HL-60 (cell line): ENCODE measurements at regions not wholly inside any gene's neighbourhood (a gene's known extent, or its start where the extent isn't known, plus 50 kb on each side); places are given as distances from the start of the nearest gene placed in this dataset.

ENCODE experiments used
- DNase-seq, 2 experiments: peaks; one replicate each; pipeline ENCODE4 v3.0.0-alpha.2; 2010 to 2020; ENCODE audit warnings: low read depth in 1 of 2, low spot score in 1 of 2
- H3K27ac ChIP-seq: fragments of 250-450 bp; sonication (Bioruptor Pico); replicated peaks from 2 replicates; pipeline ENCODE4 v1.5.1; 2020; ENCODE audit warnings: mild to moderate bottlenecking, moderate library complexity
- H3K27me3 ChIP-seq: fragments of 250-450 bp; sonication (Bioruptor Pico); 2 replicates; pipeline ENCODE4 v1.5.1; 2021; ENCODE audit warnings: mild to moderate bottlenecking, moderate library complexity; ENCODE audit not compliant: insufficient read depth, poor library complexity, severe bottlenecking
- H3K4me3 ChIP-seq: replicated peaks from 2 replicates; pipeline ENCODE4 v1.5.1; 2011; ENCODE audit warnings: mild to moderate bottlenecking, control low read depth, low read length; ENCODE audit not compliant: insufficient read depth
- CTCF ChIP-seq: IDR thresholded peaks from one replicate; pipeline ENCODE4 v1.5.1; 2011; ENCODE audit warnings: low read length, control low read depth, inconsistent platforms; ENCODE audit not compliant: insufficient read depth
- GABPA ChIP-seq: IDR thresholded peaks from 2 replicates; pipeline ENCODE4 v1.6.1; 2012; ENCODE audit warnings: low read depth
- POLR2AphosphoS5 ChIP-seq: IDR thresholded peaks from 2 replicates; pipeline ENCODE4 v1.6.1; 2012; ENCODE audit warnings: low read depth
- REST ChIP-seq: IDR thresholded peaks from 2 replicates; pipeline ENCODE4 v1.6.1; 2012; ENCODE audit warnings: low read depth; ENCODE audit not compliant: insufficient replicate concordance
- SPI1 ChIP-seq: IDR thresholded peaks from 2 replicates; pipeline ENCODE4 v1.6.1; 2012; ENCODE audit warnings: low read depth, mild to moderate bottlenecking, borderline replicate concordance

- H3K27ac ChIP-seq = no peak overlapping the region
- TF ChIP-seq POLR2AphosphoS5 (no peak), CTCF (no peak), GABPA (no peak), SPI1 (no peak), REST (no peak)
Measured at GRCh38 chr12:46935271-46935847, 109.6 kb upstream of the SLC38A4 start.

GRCh38 chr12:46936042-46936441, 110.2 kb upstream of the SLC38A4 start:
- no peak overlapping the region for H3K27ac ChIP-seq
- no peak for DNase-seq
- no peak overlapping the region for H3K4me3 ChIP-seq
- no peaks in the 10 kb centered on the region for H3K27me3 ChIP-seq
- no peak for TF ChIP-seq SPI1
- TF ChIP-seq REST = no peak
- TF ChIP-seq GABPA = no peak
- no peak for TF ChIP-seq POLR2AphosphoS5
- TF ChIP-seq CTCF = no peak

More at GRCh38 chr12:46935271-46935847, 109.6 kb upstream of the SLC38A4 start:
- no peak for DNase-seq
- no peaks in the 10 kb centered on the region for H3K27me3 ChIP-seq
- no peak overlapping the region for H3K4me3 ChIP-seq

GRCh38 chr12:46938071-46938678, 112.4 kb upstream of the SLC38A4 start:
- no peak overlapping the region for H3K27ac ChIP-seq
- TF ChIP-seq GABPA (no peak), CTCF (no peak), POLR2AphosphoS5 (no peak), REST (no peak), SPI1 (no peak)
- H3K4me3 ChIP-seq = no peak overlapping the region
- DNase-seq = no peak
- no peaks in the 10 kb centered on the region for H3K27me3 ChIP-seq
